HEK293T (cell line): ENCODE measurements at regions not wholly inside any gene's neighbourhood (a gene's known extent, or its start where the extent isn't known, plus 50 kb on each side); places are given as distances from the start of the nearest gene placed in this dataset.

Experiments used
- CTCF ChIA-PET: fragments of 350-600 bp; formaldehyde crosslinking; extraction: SDS; loops from one replicate; lab custom pipeline; 2021; ENCODE audit warnings: antibody characterized with exemption, inconsistent platforms; lab: Yijun Ruan, JAX
- POLR2A ChIA-PET: fragments of 350-600 bp; formaldehyde crosslinking; extraction: SDS; loops from one replicate; lab custom pipeline; 2020; ENCODE audit warnings: antibody characterized with exemption, inconsistent platforms; lab: Yijun Ruan, JAX
- DNase-seq: peaks from one replicate; pipeline ENCODE4 v3.0.0; 2012; ENCODE audit warnings: mixed read lengths; ENCODE audit errors: extremely low spot score
- ARNT ChIP-seq: fragments of 450-650 bp; IDR thresholded peaks from 2 replicates; pipeline ENCODE4 v1.6.1; 2017; ENCODE audit warnings: mild to moderate bottlenecking
- BHLHE40 ChIP-seq: fragments of 450-650 bp; IDR thresholded peaks from 2 replicates; pipeline ENCODE4 v1.6.1; 2016; ENCODE audit warnings: mild to moderate bottlenecking, moderate library complexity, borderline replicate concordance
- CTBP1 ChIP-seq: fragments of 450-650 bp; IDR thresholded peaks from 2 replicates; pipeline ENCODE4 v1.6.1; 2016; ENCODE audit warnings: borderline replicate concordance
- ELF4 ChIP-seq: fragments of 450-650 bp; IDR thresholded peaks from 2 replicates; pipeline ENCODE4 v1.6.1; 2017; ENCODE audit warnings: antibody characterized with exemption
- FOXA1 ChIP-seq: fragments of 450-650 bp; IDR thresholded peaks from 2 replicates; pipeline ENCODE4 v1.6.1; 2016; ENCODE audit warnings: mild to moderate bottlenecking
- FOXK2 ChIP-seq: fragments of 450-650 bp; IDR thresholded peaks from 2 replicates; pipeline ENCODE4 v1.6.1; 2016; ENCODE audit warnings: mild to moderate bottlenecking
- FOXM1 ChIP-seq: fragments of 450-650 bp; IDR thresholded peaks from 2 replicates; pipeline ENCODE4 v1.6.1; 2017; ENCODE audit warnings: mild to moderate bottlenecking, borderline replicate concordance
- HDGF ChIP-seq: fragments of 450-650 bp; IDR thresholded peaks from 2 replicates; pipeline ENCODE4 v1.6.1; 2017; ENCODE audit warnings: antibody characterized with exemption, borderline replicate concordance
- L3MBTL2 ChIP-seq: fragments of 450-650 bp; conservative IDR thresholded peaks from 2 replicates; pipeline ENCODE4 v1.6.1; 2016; ENCODE audit warnings: mild to moderate bottlenecking
- LEF1 ChIP-seq: fragments of 450-650 bp; IDR thresholded peaks from 2 replicates; pipeline ENCODE4 v1.6.1; 2017; ENCODE audit warnings: mild to moderate bottlenecking, borderline replicate concordance
- NFRKB ChIP-seq: fragments of 450-650 bp; IDR thresholded peaks from 2 replicates; pipeline ENCODE4 v1.6.1; 2016; ENCODE audit warnings: mild to moderate bottlenecking, moderate library complexity
- PKNOX1 ChIP-seq: fragments of 450-650 bp; IDR thresholded peaks from 2 replicates; pipeline ENCODE4 v1.6.1; 2016
- SP1 ChIP-seq: fragments of 450-650 bp; IDR thresholded peaks from 2 replicates; pipeline ENCODE4 v1.6.1; 2017
- SUZ12 ChIP-seq: fragments of 450-650 bp; IDR thresholded peaks from 2 replicates; pipeline ENCODE4 v1.6.1; 2016; ENCODE audit warnings: mild to moderate bottlenecking
- TARDBP ChIP-seq: fragments of 450-650 bp; IDR thresholded peaks from 2 replicates; pipeline ENCODE4 v1.6.1; 2016
- ZNF384 ChIP-seq: fragments of 450-650 bp; IDR thresholded peaks from 2 replicates; pipeline ENCODE4 v1.6.1; 2016

- CTCF ChIA-PET = no interaction called here
- POLR2A ChIA-PET = no interaction called here
- no peak for DNase-seq
- TF ChIP-seq ARNT (no peak), NFRKB (no peak), FOXA1 (no peak), LEF1 (no peak), FOXK2 (no peak), L3MBTL2 (no peak), SUZ12 (no peak)
These were observed 61.8 kb upstream of the ALX4 start for GRCh38 chr11:44371706-44372105.

DNA sequence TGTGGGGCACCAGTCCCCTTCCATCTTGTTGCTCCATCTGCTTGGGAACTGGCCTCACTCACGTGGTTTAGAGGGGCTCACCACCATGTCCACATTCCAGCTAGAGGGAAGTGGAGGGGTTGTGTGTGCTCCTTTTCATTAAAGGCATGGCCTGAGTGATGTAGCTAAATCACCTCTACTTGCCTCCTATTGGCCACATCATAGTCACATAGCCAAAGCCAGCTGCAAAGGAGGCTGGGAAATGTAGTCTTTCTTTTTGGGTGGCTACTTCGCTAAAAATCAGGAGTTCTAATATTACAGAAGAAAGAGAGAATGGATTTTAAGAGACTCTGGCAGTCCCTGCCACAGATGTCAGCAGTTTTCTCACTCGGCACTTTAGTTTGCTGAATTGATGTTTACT is 63.0 kb upstream of the ALX4 start:
- ChIA-PET CTCF (no interaction called here), POLR2A (no interaction called here)
- TF ChIP-seq NFRKB (no peak), SP1 (no peak), CTBP1 (no peak)
- no peak for DNase-seq

DNA sequence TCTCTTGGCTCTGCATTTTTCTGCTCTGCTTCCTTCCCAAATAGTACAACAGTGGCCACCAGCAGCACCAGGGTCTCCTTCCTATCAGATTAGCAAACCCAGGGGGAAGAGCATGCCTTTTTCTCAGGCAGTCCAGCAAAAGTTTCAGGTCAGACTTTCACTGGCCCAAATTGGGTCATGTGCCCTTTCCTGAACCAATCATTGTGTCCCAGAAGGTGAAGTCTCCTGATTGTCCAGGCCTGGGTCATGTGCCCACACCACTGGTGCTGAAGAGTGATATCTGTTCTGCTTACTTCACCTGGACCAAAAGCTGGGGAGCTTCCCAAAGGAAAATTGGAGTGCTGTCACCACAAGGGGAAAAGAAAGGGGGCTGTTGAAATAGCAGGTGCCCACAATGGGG is 64.1 kb upstream of the ALX4 start:
- TF ChIP-seq NFRKB (no peak), SUZ12 (no peak), FOXA1 (no peak), L3MBTL2 (no peak), TARDBP (no peak), FOXM1 (no peak), ZNF384 (no peak), CTBP1 (no peak)
- ChIA-PET CTCF (interaction anchor here (0.6 kb wide), 1 partner anchor 1698 kb away, joined by 4 read pairs; no protein-coding TSS in a partner anchor), POLR2A (no interaction called here)
- no peak for DNase-seq

DNA sequence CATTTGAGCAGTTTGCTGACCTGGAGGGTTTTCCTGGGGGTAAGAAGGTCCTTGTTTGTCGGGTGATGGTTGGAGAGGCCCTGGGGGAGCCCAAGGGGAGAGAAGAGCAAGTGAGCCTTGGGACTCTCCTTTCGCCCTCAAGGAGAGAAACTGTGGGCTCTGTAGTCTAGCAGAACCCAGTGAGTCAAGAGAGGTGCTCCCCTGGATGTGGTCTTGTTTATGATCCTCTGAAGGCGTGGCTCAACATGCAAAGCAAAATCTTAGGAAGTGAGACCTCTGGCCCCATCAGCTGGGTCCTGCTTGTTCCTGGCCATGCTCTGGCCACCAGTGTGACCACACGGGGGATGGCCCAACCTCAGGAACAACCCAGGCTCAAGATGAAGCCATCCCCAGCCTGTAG is 66.5 kb upstream of the ALX4 start:
- no peak for DNase-seq
- TF ChIP-seq ELF4 = no peak
- POLR2A ChIA-PET = no interaction called here
- CTCF ChIA-PET = no interaction called here

GRCh38 chr11:44377121-44377520 is 67.2 kb upstream of the ALX4 start:
- CTCF ChIA-PET = no interaction called here
- DNase-seq = no peak
- TF ChIP-seq SP1 (no peak), FOXM1 (no peak), HDGF (no peak), CTBP1 (no peak), PKNOX1 (no peak), L3MBTL2 (no peak), BHLHE40 (no peak), ZNF384 (no peak), ARNT (no peak), TARDBP (no peak), NFRKB (no peak), FOXK2 (no peak), SUZ12 (no peak), LEF1 (no peak), FOXA1 (no peak), ELF4 (no peak)
- POLR2A ChIA-PET = no interaction called here

GRCh38 chr11:44377914-44378321 is 68.0 kb upstream of the ALX4 start:
- CTCF ChIA-PET = no interaction called here
- TF ChIP-seq NFRKB (no peak), HDGF (no peak), BHLHE40 (no peak), FOXA1 (no peak), L3MBTL2 (no peak), CTBP1 (no peak), ELF4 (no peak), FOXM1 (no peak), FOXK2 (no peak), LEF1 (no peak), SP1 (no peak), PKNOX1 (no peak), SUZ12 (no peak), ZNF384 (no peak), ARNT (no peak), TARDBP (no peak)
- POLR2A ChIA-PET = no interaction called here

DNA sequence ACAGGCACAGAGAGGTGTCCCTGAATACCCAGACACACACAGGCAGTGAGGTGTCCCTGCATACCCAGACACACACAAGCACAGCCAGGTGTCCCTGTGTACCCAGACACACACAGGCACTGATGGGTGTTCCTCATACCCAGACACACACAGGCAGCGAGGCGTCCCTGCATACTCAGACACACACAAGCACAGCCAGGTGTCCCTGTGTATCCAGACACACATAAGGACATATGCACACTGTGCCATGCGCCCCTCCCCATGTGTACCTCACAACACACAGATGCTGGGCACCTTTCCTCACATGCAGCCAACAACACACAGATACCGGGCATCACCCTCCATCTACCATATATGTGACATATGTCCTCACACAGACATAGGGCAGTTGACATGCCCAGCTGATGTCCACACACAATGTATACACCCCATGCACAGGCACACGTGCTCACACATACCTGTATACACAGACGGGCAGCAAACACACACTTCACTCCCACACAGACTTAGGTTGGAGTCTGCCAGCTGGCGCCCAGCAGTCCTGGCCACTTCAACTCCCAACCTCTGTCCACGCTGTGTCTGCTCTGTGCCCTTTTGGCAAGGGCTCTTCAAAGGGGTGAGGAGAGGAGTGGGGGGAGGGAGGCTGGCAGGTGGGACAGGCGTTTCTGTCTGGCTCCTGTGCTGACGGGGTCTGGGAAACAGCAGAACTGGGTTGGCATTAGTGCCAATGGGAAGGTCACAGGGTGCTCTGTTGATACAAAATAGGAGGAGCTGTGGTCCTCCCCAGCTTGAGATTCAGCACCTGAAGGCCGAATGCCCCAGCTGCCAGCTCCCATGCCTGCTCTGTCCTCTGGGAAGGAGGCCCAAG is 69.4 kb upstream of the ALX4 start:
- CTCF ChIA-PET = no interaction called here

More at GRCh38 chr11:44377914-44378321, 68.0 kb upstream of the ALX4 start:
- DNase-seq = no peak

More for the DNA sequence above, 69.4 kb upstream of the ALX4 start:
- TF ChIP-seq FOXK2 = no peak
- no peak for DNase-seq
- POLR2A ChIA-PET = interaction anchor here (0.5 kb wide), 1 partner anchor 228 kb away, joined by 3 read pairs; no protein-coding TSS in a partner anchor
